ENCODE measurements at regions not wholly inside any gene's neighbourhood (a gene's known extent, or its start where the extent isn't known, plus 50 kb on each side); places are given as distances from the start of the nearest gene placed in this dataset.

DNA sequence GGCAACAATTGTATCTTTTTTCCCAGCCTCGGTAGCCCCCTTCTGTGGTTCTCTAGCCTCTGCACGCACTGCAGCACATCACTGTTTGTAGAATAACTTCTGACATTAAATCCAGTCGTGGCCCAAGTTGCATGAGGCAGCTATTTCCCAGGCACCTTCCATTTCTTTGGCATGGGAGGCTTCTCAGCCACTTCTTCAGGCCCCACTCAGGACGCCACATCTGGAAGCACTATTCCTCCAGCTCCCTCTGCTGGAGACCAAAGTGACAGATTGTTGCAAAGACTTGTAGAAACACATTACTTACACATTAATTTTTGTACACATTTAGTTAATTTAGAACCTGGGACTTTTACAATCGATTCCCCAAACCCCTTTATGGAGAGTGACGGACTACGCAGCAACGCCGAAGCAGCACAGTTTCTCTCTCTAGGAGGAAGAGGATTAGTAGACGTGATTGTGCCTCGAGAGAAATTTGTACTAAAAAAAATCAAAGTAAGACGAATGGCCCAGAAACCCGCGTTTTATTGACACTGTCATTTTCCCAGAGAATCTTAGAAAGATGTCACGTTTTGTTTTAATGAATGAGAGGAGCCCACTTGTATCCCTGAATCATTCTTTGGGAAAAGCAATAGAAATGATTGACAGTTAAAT is 57.8 kb upstream of the RGPD5 start:
- peak in 1 of 2 donors; percentile 32 for DNase-seq

More for the DNA sequence above, 57.8 kb upstream of the RGPD5 start:
- WGBS, 3 donors: 48 to 54% (median 51%) methylated on average over 15 of the region's 15 CpGs
- H3K27me3 ChIP-seq (ENCODE audit: insufficient read depth in 3 of 3, low read length in 2 of 3): no peaks in the 10 kb centered on the region
- no peaks in the 10 kb centered on the region for H3K9me3 ChIP-seq
- intact Hi-C loops (cut with DNase I): loop anchor here in 1 of 2 donors (1.0 to 5.0 kb wide), 2 partner anchors 124 to 190 kb away; partner anchors contain the start of genes SEPTIN10 and SOWAHC
- no peak overlapping the region for H3K4me3 ChIP-seq
- no peak overlapping the region for H3K27ac ChIP-seq
- TF ChIP-seq, protein P1, sequence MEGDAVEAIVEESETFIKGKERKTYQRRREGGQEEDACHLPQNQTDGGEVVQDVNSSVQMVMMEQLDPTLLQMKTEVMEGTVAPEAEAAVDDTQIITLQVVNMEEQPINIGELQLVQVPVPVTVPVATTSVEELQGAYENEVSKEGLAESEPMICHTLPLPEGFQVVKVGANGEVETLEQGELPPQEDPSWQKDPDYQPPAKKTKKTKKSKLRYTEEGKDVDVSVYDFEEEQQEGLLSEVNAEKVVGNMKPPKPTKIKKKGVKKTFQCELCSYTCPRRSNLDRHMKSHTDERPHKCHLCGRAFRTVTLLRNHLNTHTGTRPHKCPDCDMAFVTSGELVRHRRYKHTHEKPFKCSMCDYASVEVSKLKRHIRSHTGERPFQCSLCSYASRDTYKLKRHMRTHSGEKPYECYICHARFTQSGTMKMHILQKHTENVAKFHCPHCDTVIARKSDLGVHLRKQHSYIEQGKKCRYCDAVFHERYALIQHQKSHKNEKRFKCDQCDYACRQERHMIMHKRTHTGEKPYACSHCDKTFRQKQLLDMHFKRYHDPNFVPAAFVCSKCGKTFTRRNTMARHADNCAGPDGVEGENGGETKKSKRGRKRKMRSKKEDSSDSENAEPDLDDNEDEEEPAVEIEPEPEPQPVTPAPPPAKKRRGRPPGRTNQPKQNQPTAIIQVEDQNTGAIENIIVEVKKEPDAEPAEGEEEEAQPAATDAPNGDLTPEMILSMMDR (IDR thresholded peaks at IDR 0.05): peak; percentile 80
- peaks cover 4% of the 10 kb centered on the region for H3K4me1 ChIP-seq
- peak; percentile 58 to 83 (median 68) for ATAC-seq
- H3K36me3 ChIP-seq (ENCODE audit: insufficient read depth in 1 of 2, low read depth in 1 of 2): no peaks in the 10 kb centered on the region

Data from psoas muscle (tissue), 7 donors.